Heart right ventricle (tissue), 16 donors: ENCODE measurements at regions not wholly inside any gene's neighbourhood (a gene's known extent, or its start where the extent isn't known, plus 50 kb on each side); places are given as distances from the start of the nearest gene placed in this dataset.

Experiments used
- ATAC-seq, 8 donors: fragments of 200-7000 bp; cut with Tn5 transposase; one replicate each; pipeline ENCODE4 v1.9.1; 2020; ENCODE audit warnings: mild to moderate bottlenecking in 8 of 8, moderate library complexity in 8 of 8, moderate number of reproducible peaks in 1 of 8
- DNase-seq, 2 donors: peaks; one replicate each; pipeline ENCODE4 v3.0.0-alpha.2; 2020
- H3K27ac ChIP-seq, 10 donors: fragments of 200-600 bp; sonication (generic) in 2 of 10; one replicate each; pipeline versions ENCODE4 v1.5.0 to v1.8.0; 2020 to 2022; ENCODE audit warnings: mild to moderate bottlenecking in 3 of 10
- H3K27me3 ChIP-seq, 7 donors: fragments of 200-600 bp; one replicate each; pipeline ENCODE4 v1.8.0; 2021 to 2022; ENCODE audit warnings: mild to moderate bottlenecking in 2 of 7
- H3K36me3 ChIP-seq, 9 donors: fragments of 200-600 bp; sonication (generic) in 1 of 9; one replicate each; pipeline versions ENCODE4 v1.5.0 to v1.8.0; 2020 to 2022; ENCODE audit warnings: mild to moderate bottlenecking in 2 of 9
- H3K4me1 ChIP-seq, 9 donors: fragments of 200-600 bp; sonication (generic) in 1 of 9; one replicate each; pipeline versions ENCODE4 v1.5.0 to v1.8.0; 2020 to 2022; ENCODE audit warnings: mild to moderate bottlenecking in 4 of 9
- H3K4me3 ChIP-seq, 10 donors: fragments of 200-600 bp; sonication (generic) in 2 of 10; one replicate each; pipeline versions ENCODE4 v1.5.0 to v1.8.0; 2020 to 2022; ENCODE audit warnings: mild to moderate bottlenecking in 7 of 10, moderate library complexity in 2 of 10
- H3K9me3 ChIP-seq, 11 donors: fragments of 200-600 bp in 10 of 11; sonication (generic) in 2 of 11; one replicate each; pipeline versions ENCODE4 v1.5.0 to v1.8.0; 2013 to 2022; ENCODE audit warnings: mild to moderate bottlenecking in 2 of 11, control low read depth in 1 of 11, moderate library complexity in 1 of 11
- CTCF ChIP-seq, 9 donors: fragments of 200-600 bp; sonication (generic) in 2 of 9; IDR thresholded peaks; one replicate each; pipeline versions ENCODE4 v1.5.0 to v1.8.0; 2021 to 2022; ENCODE audit warnings: antibody characterized with exemption in 9 of 9, mild to moderate bottlenecking in 5 of 9, moderate library complexity in 1 of 9
- WGBS, 2 donors: extraction: QIAGEN DNeasy Blood & Tissue Kit; methylation state at CpG; one replicate each; pipeline ENCODE4 v1.1.7; 2013; ENCODE audit warnings: inconsistent platforms in 1 of 2; 5-methylcytosine and 5-hydroxymethylcytosine counted together
- intact Hi-C, 10 donors: fragments of 100-400 bp; cut with DNase I; formaldehyde crosslinking; loops; one replicate each; pipeline versions ENCODE4 v1.11.1 to v1.14.2; 2022
- donor health status: Arrhythmogenic right ventricular cardiomyopathy.
- donor health status: ischemic (EF 13 %, LVEDD 7.1; RV severe dilation, severe dysfunction).
- donor health status: healthy with polysubstance abuse.
- donor health status: DM: no; HTN: yes; CAD: no.
- donor health status: DM: no; HTN: no; CAD: no.
- donor health status: ischemic (EF 25% LVEDD 6.9; RV normal size, moderate dysfunction).
- donor health status: ischemic (EF 25% LVEDD 5.7; RV mildly dilated, moderate dysfunction).
- donor health status: healthy.
- donor health status: DM: yes; HTN: yes; CAD: no.
- donor health status: Ischemic cardiomyopathy.
- donor health status: ischemic (EF 35%, LVEDD 5.7; RV mildly dilated, moderate dysfunction).
- donor health status: nonischemic (EF 11% LVEDD 7.7; RV severe dilation, severe dysfunction).
- donor health status: DM: yes; HTN: yes; CAD: no.
- donor health status: PGD.
- donor health status: ischemic (EF 29% LVEDD 5.4; RV normal size, mild dysfunction).
- donor health status: nonischemic (EF 23%, LVEDD 6.1; RV moderate dilation, normal function).

- ATAC-seq = no peak
- intact Hi-C loops = no loop called here
- DNase-seq = no peak
- H3K27me3 ChIP-seq = no peaks in the 10 kb centered on the region
- TF ChIP-seq CTCF (IDR thresholded peaks at IDR 0.05) = no peak
- no peaks in the 10 kb centered on the region for H3K4me1 ChIP-seq
- H3K9me3 ChIP-seq = no peaks in the 10 kb centered on the region
- WGBS, 2 donors = 28 to 35% methylated on average over 2 of the region's 2 CpGs
- H3K36me3 ChIP-seq = no peaks in the 10 kb centered on the region
- no peak overlapping the region for H3K27ac ChIP-seq
- H3K4me3 ChIP-seq = no peak overlapping the region
Observed at GRCh38 chrX:22325096-22325495, 52.4 kb downstream of the CBLL2 start.

- no peak for DNase-seq
- no peak for TF ChIP-seq CTCF (IDR thresholded peaks at IDR 0.05)
- H3K4me1 ChIP-seq = no peaks in the 10 kb centered on the region
- H3K27me3 ChIP-seq = no peaks in the 10 kb centered on the region
- no peaks in the 10 kb centered on the region for H3K9me3 ChIP-seq
- 61% methylated on average over 2 of the region's 2 CpGs for WGBS, 2 donors
- H3K36me3 ChIP-seq = no peaks in the 10 kb centered on the region
- intact Hi-C loops = no loop called here
- H3K4me3 ChIP-seq = no peak overlapping the region
- no peak for ATAC-seq
- H3K27ac ChIP-seq = no peak overlapping the region
Observed at GRCh38 chrX:22329783-22330182, 57.1 kb downstream of the CBLL2 start.

GRCh38 chrX:22338740-22339139, 66.0 kb downstream of the CBLL2 start:
- no peak for TF ChIP-seq CTCF (IDR thresholded peaks at IDR 0.05)
- no peaks in the 10 kb centered on the region for H3K36me3 ChIP-seq
- H3K27ac ChIP-seq = no peak overlapping the region
- WGBS, 2 donors = 42 to 55% methylated on average over 1 of the region's 1 CpG
- no peak for DNase-seq
- peaks cover 0 to 6% (median 0%) of the 10 kb centered on the region in 11 donors for H3K9me3 ChIP-seq
- ATAC-seq = no peak
- H3K27me3 ChIP-seq = no peaks in the 10 kb centered on the region
- no peak overlapping the region for H3K4me3 ChIP-seq
- intact Hi-C loops = no loop called here
- H3K4me1 ChIP-seq = no peaks in the 10 kb centered on the region

GRCh38 chrX:22339459-22339858, 66.7 kb downstream of the CBLL2 start:
- 45 to 65% methylated on average over 1 of the region's 1 CpG for WGBS, 2 donors
- intact Hi-C loops = no loop called here

More at GRCh38 chrX:22339459-22339858, 66.7 kb downstream of the CBLL2 start:
- Histone ChIP-seq H3K27ac (no peak overlapping the region), H3K9me3 (peaks cover 0 to 6% (median 0%) of the 10 kb centered on the region in 11 donors), H3K36me3 (no peaks in the 10 kb centered on the region), H3K4me3 (no peak overlapping the region), H3K4me1 (no peaks in the 10 kb centered on the region), H3K27me3 (no peaks in the 10 kb centered on the region)
- ATAC-seq (no peak), DNase-seq (no peak)
- no peak for TF ChIP-seq CTCF (IDR thresholded peaks at IDR 0.05)
